ENCODE measurements at regions not wholly inside any gene's neighbourhood (a gene's known extent, or its start where the extent isn't known, plus 50 kb on each side); places are given as distances from the start of the nearest gene placed in this dataset.

- Mint-ChIP-seq H3K4me3 (no peak overlapping the region), H3K4me1 (ENCODE audit: unreplicated experiment) (peaks cover 9% of the 10 kb centered on the region)
- TF ChIP-seq, protein P1, sequence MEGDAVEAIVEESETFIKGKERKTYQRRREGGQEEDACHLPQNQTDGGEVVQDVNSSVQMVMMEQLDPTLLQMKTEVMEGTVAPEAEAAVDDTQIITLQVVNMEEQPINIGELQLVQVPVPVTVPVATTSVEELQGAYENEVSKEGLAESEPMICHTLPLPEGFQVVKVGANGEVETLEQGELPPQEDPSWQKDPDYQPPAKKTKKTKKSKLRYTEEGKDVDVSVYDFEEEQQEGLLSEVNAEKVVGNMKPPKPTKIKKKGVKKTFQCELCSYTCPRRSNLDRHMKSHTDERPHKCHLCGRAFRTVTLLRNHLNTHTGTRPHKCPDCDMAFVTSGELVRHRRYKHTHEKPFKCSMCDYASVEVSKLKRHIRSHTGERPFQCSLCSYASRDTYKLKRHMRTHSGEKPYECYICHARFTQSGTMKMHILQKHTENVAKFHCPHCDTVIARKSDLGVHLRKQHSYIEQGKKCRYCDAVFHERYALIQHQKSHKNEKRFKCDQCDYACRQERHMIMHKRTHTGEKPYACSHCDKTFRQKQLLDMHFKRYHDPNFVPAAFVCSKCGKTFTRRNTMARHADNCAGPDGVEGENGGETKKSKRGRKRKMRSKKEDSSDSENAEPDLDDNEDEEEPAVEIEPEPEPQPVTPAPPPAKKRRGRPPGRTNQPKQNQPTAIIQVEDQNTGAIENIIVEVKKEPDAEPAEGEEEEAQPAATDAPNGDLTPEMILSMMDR (conservative IDR thresholded peaks at IDR 0.05) = no peak
Measured at GRCh38 chr2:22894761-22895160, 490.2 kb upstream of the KLHL29 start.

GRCh38 chr2:22897428-22897827 is 487.6 kb upstream of the KLHL29 start:
- no peak for DNase-seq (ENCODE audit: extremely low spot score, unreplicated experiment)
- Mint-ChIP-seq H3K27me3 (peaks cover 5% of the 10 kb centered on the region), H3K4me3 (no peak overlapping the region), H3K36me3 (no peaks in the 10 kb centered on the region), H3K9me3 (no peaks in the 10 kb centered on the region), H3K27ac (no peak overlapping the region), H3K4me1 (ENCODE audit: unreplicated experiment) (peaks cover 9% of the 10 kb centered on the region)
- TF ChIP-seq, protein P1 (conservative IDR thresholded peaks at IDR 0.05) = no peak

More at GRCh38 chr2:22894761-22895160, 490.2 kb upstream of the KLHL29 start:
- Mint-ChIP-seq H3K9me3 (no peaks in the 10 kb centered on the region), H3K27me3 (peaks cover 5% of the 10 kb centered on the region), H3K27ac (no peak overlapping the region), H3K36me3 (no peaks in the 10 kb centered on the region)
- DNase-seq (ENCODE audit: extremely low spot score, unreplicated experiment) = no peak

DNA sequence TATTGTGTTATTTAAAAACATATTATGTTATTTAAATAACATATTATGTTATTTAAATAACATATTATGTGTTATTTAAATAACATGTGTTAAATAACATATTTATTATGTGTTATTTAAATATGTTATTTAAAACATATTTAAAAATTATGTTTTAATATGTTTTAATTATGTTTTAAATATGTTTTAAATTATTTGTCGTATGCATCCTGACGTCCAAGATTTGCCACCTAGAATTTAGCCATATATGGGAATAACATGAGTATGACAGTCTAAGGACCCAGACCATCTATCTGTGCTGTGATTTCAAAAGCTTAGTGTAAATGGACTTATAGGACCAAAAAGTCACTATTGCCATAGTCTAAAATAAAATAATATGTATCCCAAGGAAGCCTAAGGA is 484.3 kb upstream of the KLHL29 start:
- Mint-ChIP-seq H3K36me3 (no peaks in the 10 kb centered on the region), H3K9me3 (no peaks in the 10 kb centered on the region), H3K4me3 (no peak overlapping the region), H3K27me3 (no peaks in the 10 kb centered on the region), H3K4me1 (ENCODE audit: unreplicated experiment) (no peaks in the 10 kb centered on the region), H3K27ac (no peak overlapping the region)
- DNase-seq (ENCODE audit: extremely low spot score, unreplicated experiment) = no peak
- TF ChIP-seq, protein P1 (conservative IDR thresholded peaks at IDR 0.05) = no peak

DNA sequence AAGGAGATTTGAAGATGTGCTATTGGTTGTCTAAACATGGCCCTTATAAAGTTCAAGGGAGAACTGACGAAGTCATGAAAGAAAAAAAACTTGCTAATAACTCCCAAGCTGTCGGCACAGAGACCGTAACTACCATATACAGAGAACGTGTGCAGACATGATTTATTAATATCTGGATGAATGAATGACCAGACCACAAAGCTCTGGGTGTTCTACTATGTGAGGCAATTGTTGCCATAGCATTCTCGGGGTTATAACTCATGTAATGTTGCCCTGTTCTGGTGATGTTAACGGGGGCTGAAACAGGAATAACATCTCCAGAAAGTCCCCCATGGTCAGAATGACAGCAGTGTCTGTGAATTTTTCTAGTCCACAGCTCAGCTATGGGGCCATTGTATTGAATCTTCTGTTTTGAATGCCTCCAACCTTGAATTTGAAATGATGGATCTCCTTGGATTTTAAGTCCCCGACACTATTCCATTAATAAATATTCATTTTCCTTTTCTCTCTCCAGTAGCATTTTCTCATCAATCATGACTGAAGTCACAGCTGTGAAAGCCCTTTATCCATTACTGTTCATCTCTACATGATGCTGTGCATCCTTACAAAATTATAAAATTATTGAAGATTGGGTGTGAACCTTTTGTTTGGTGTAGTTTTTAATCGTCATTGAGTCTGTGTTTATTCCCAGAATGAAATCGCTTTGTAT is 483.4 kb upstream of the KLHL29 start:
- H3K36me3 Mint-ChIP-seq = no peaks in the 10 kb centered on the region
- H3K27me3 Mint-ChIP-seq = no peaks in the 10 kb centered on the region
- TF ChIP-seq, protein P1 (conservative IDR thresholded peaks at IDR 0.05) = no peak
- H3K4me1 Mint-ChIP-seq (ENCODE audit: unreplicated experiment) = no peaks in the 10 kb centered on the region
- no peaks in the 10 kb centered on the region for H3K9me3 Mint-ChIP-seq
- H3K4me3 Mint-ChIP-seq = no peak overlapping the region
- DNase-seq (ENCODE audit: extremely low spot score, unreplicated experiment) = no peak
- H3K27ac Mint-ChIP-seq = no peak overlapping the region

GRCh38 chr2:22902180-22902550 is 482.8 kb upstream of the KLHL29 start:
- no peak overlapping the region for H3K27ac Mint-ChIP-seq
- no peaks in the 10 kb centered on the region for H3K27me3 Mint-ChIP-seq
- H3K4me1 Mint-ChIP-seq (ENCODE audit: unreplicated experiment) = no peaks in the 10 kb centered on the region

More at GRCh38 chr2:22902180-22902550, 482.8 kb upstream of the KLHL29 start:
- TF ChIP-seq, protein P1 (conservative IDR thresholded peaks at IDR 0.05) = no peak
- H3K36me3 Mint-ChIP-seq = no peaks in the 10 kb centered on the region
- H3K4me3 Mint-ChIP-seq = no peak overlapping the region
- DNase-seq (ENCODE audit: extremely low spot score, unreplicated experiment) = no peak
- no peaks in the 10 kb centered on the region for H3K9me3 Mint-ChIP-seq
